Thyroid gland (tissue), 4 donors: ENCODE measurements at regions not wholly inside any gene's neighbourhood (a gene's known extent, or its start where the extent isn't known, plus 50 kb on each side); places are given as distances from the start of the nearest gene placed in this dataset.
A peak's percentile ranks its signal among the peaks of the same experiment; 100 is the strongest.

Source experiments
- DNase-seq, 2 donors: peaks; one replicate each; pipeline ENCODE4 v3.0.0-alpha.2; 2019
- H3K27ac ChIP-seq, 3 donors: fragments of 200-600 bp; sonication (generic); 1 replicate in 2 of 3; 2 replicates in 1 of 3; pipeline ENCODE4 v1.5.1; 2016 to 2019; ENCODE audit warnings: mild to moderate bottlenecking in 1 of 3, moderate library complexity in 1 of 3
- H3K27me3 ChIP-seq: fragments of 200-600 bp; sonication (generic); one replicate; pipeline ENCODE4 v1.5.1; 2019
- H3K36me3 ChIP-seq, 2 donors: fragments of 200-600 bp; sonication (generic); one replicate each; pipeline ENCODE4 v1.5.1; 2016 to 2019
- H3K4me1 ChIP-seq, 2 donors: fragments of 200-600 bp; sonication (generic); one replicate each; pipeline ENCODE4 v1.5.1; 2017 to 2019
- H3K4me3 ChIP-seq, 3 donors: fragments of 200-600 bp; sonication (generic); replicated peaks in 1 of 3; 1 replicate in 2 of 3; 2 replicates in 1 of 3; pipeline ENCODE4 v1.5.1; 2016; ENCODE audit warnings: mild to moderate bottlenecking in 1 of 3
- H3K9me3 ChIP-seq: fragments of 200-600 bp; sonication (generic); one replicate; pipeline ENCODE4 v1.5.1; 2017
- POLR2A ChIP-seq, 2 donors: fragments of 450-650 bp; IDR thresholded peaks; one replicate each; pipeline ENCODE4 v1.6.1; 2017; ENCODE audit warnings: antibody characterized with exemption in 2 of 2, mild to moderate bottlenecking in 2 of 2, moderate library complexity in 1 of 2
- WGBS, 2 donors: methylation state at CpG; one replicate each; pipeline ENCODE4 v1.1.5; 2017; 5-methylcytosine and 5-hydroxymethylcytosine counted together
- intact Hi-C: fragments of 100-400 bp; cut with DNase I; formaldehyde crosslinking; loops from one replicate; pipeline ENCODE4 v1.15.1; 2023
- TF ChIP-seq, protein P1 (sequence below), 6 experiments: fragments of 200-600 bp in 3 of 6; fragments of 450-650 bp in 3 of 6; sonication (generic) in 3 of 6; IDR thresholded peaks; one replicate each; pipeline ENCODE4 v1.5.1; 2016 to 2019; ENCODE audit warnings: antibody characterized with exemption in 6 of 6, mild to moderate bottlenecking in 2 of 6, inconsistent platforms in 1 of 6, moderate library complexity in 1 of 6

- Histone ChIP-seq H3K9me3 (no peaks in the 10 kb centered on the region), H3K36me3 (no peaks in the 10 kb centered on the region), H3K4me3 (no peak overlapping the region), H3K27me3 (no peaks in the 10 kb centered on the region), H3K27ac (no peak overlapping the region), H3K4me1 (peaks cover 0 to 10% of the 10 kb centered on the region in 2 donors)
- intact Hi-C loops = no loop called here
- TF ChIP-seq, protein P1, sequence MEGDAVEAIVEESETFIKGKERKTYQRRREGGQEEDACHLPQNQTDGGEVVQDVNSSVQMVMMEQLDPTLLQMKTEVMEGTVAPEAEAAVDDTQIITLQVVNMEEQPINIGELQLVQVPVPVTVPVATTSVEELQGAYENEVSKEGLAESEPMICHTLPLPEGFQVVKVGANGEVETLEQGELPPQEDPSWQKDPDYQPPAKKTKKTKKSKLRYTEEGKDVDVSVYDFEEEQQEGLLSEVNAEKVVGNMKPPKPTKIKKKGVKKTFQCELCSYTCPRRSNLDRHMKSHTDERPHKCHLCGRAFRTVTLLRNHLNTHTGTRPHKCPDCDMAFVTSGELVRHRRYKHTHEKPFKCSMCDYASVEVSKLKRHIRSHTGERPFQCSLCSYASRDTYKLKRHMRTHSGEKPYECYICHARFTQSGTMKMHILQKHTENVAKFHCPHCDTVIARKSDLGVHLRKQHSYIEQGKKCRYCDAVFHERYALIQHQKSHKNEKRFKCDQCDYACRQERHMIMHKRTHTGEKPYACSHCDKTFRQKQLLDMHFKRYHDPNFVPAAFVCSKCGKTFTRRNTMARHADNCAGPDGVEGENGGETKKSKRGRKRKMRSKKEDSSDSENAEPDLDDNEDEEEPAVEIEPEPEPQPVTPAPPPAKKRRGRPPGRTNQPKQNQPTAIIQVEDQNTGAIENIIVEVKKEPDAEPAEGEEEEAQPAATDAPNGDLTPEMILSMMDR (IDR thresholded peaks at IDR 0.05) = no peak
- TF ChIP-seq POLR2A (IDR thresholded peaks at IDR 0.05) = no peak
- DNase-seq = no peak
These were observed 157.0 kb downstream of the CCDC34 start for GRCh38 chr11:27205779-27206570.

- intact Hi-C loops = no loop called here
- H3K4me3 ChIP-seq = no peak overlapping the region
- H3K9me3 ChIP-seq = no peaks in the 10 kb centered on the region
- no peaks in the 10 kb centered on the region for H3K27me3 ChIP-seq
- no peak for TF ChIP-seq POLR2A (IDR thresholded peaks at IDR 0.05)
- TF ChIP-seq, protein P1 (IDR thresholded peaks at IDR 0.05) = no peak
- H3K4me1 ChIP-seq = peaks cover 0 to 10% of the 10 kb centered on the region in 2 donors
- WGBS, 2 donors = 35 to 48% methylated on average over 3 of the region's 3 CpGs
- H3K36me3 ChIP-seq = no peaks in the 10 kb centered on the region
- no peak overlapping the region for H3K27ac ChIP-seq
- DNase-seq = no peak
These were observed 157.8 kb downstream of the CCDC34 start for GRCh38 chr11:27205250-27205649.

DNA sequence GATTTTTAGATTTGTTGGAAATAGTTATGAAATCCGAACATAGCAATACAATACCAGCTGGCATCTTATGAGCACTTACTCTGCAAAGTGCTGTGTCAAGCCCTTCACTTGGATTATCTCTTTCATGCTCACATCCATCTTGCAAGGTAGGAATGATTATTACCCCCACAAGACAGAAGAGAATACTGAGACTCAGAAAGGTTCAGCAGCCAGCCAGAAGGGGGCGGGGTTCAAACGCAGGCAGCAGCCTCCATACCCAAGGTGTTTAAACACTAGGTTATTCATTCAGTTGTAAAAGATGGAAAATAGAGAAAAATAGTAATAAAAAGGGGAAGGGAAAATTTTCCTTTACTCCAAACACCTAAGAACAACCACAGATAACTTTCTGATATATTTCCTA is 158.5 kb downstream of the CCDC34 start:
- Histone ChIP-seq H3K4me1 (peaks cover 0 to 10% of the 10 kb centered on the region in 2 donors), H3K4me3 (no peak overlapping the region), H3K36me3 (no peaks in the 10 kb centered on the region), H3K27me3 (no peaks in the 10 kb centered on the region), H3K27ac (no peak overlapping the region), H3K9me3 (no peaks in the 10 kb centered on the region)
- WGBS, 2 donors = 60 to 64% methylated on average over 3 of the region's 3 CpGs
- TF ChIP-seq, protein P1 (IDR thresholded peaks at IDR 0.05) = peak in 1 of 6 experiments; percentile 12
- no peak for TF ChIP-seq POLR2A (IDR thresholded peaks at IDR 0.05)
- peak in 1 of 2 donors; percentile 27 for DNase-seq
- intact Hi-C loops = no loop called here

GRCh38 chr11:27203077-27203647 is 159.9 kb downstream of the CCDC34 start:
- WGBS, 2 donors = 90 to 92% methylated on average over 5 of the region's 5 CpGs
- DNase-seq = no peak
- intact Hi-C loops = no loop called here

More at GRCh38 chr11:27203077-27203647, 159.9 kb downstream of the CCDC34 start:
- Histone ChIP-seq H3K27me3 (no peaks in the 10 kb centered on the region), H3K9me3 (no peaks in the 10 kb centered on the region), H3K36me3 (no peaks in the 10 kb centered on the region), H3K4me3 (no peak overlapping the region), H3K4me1 (peaks cover 0 to 10% of the 10 kb centered on the region in 2 donors), H3K27ac (no peak overlapping the region)
- TF ChIP-seq, protein P1 (IDR thresholded peaks at IDR 0.05) = no peak
- TF ChIP-seq POLR2A (IDR thresholded peaks at IDR 0.05) = no peak
